ENCODE measurements at regions not wholly inside any gene's neighbourhood (a gene's known extent, or its start where the extent isn't known, plus 50 kb on each side); places are given as distances from the start of the nearest gene placed in this dataset.

DNA sequence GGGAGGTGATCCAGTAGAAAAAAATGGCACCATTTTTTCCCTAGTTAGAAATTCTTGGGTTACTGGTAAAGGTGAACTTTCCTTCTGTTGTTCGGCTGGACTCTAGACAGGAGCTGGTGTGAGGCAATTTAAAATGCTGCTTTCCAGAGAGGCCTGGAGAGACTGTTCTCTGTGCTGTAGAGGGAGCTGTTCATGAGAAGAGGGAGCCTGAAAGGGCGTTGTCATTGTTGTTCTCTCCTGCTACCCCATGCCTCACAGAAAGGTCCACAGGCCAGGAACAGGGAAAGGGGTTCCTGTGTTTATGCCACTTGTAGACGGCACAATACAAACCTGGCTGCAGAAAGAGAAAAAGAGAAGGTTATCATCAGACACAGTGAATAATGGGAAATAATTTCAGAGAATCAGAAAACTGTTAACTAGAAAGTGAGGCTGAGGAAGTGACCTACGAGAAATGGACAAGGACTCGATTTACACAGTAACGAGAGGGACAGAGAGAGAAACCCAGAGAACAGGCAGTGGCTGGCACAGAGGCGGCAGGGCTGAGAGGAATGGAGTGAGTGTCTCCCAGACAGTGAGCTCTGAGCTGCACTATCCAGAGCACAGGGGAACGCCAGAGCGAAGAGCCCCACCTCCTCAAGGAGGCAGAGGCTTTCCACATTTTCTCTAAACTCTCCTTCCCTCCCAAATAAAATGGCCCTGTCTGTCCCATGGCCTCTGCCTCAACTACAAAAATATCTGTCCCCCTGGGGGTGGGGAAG, 109.2 kb downstream of the RRM1 start:
- TF ChIP-seq, protein P1, sequence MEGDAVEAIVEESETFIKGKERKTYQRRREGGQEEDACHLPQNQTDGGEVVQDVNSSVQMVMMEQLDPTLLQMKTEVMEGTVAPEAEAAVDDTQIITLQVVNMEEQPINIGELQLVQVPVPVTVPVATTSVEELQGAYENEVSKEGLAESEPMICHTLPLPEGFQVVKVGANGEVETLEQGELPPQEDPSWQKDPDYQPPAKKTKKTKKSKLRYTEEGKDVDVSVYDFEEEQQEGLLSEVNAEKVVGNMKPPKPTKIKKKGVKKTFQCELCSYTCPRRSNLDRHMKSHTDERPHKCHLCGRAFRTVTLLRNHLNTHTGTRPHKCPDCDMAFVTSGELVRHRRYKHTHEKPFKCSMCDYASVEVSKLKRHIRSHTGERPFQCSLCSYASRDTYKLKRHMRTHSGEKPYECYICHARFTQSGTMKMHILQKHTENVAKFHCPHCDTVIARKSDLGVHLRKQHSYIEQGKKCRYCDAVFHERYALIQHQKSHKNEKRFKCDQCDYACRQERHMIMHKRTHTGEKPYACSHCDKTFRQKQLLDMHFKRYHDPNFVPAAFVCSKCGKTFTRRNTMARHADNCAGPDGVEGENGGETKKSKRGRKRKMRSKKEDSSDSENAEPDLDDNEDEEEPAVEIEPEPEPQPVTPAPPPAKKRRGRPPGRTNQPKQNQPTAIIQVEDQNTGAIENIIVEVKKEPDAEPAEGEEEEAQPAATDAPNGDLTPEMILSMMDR (IDR thresholded peaks at IDR 0.05), result no peak
- no peak for TF ChIP-seq POLR2AphosphoS5 (IDR thresholded peaks at IDR 0.05)
- TF ChIP-seq POLR2A (IDR thresholded peaks at IDR 0.05), result no peak
- TF ChIP-seq EP300 (IDR thresholded peaks at IDR 0.05), result no peak

All from suprapubic skin (tissue), 4 donors.